NCI-H1930 (cell line): ENCODE measurements at regions not wholly inside any gene's neighbourhood (a gene's known extent, or its start where the extent isn't known, plus 50 kb on each side); places are given as distances from the start of the nearest gene placed in this dataset.

Source experiments
- DNase-seq, 2 experiments: peaks; one replicate each; lab custom pipeline; 2025; lab: John Stamatoyannopoulos, UW

DNA sequence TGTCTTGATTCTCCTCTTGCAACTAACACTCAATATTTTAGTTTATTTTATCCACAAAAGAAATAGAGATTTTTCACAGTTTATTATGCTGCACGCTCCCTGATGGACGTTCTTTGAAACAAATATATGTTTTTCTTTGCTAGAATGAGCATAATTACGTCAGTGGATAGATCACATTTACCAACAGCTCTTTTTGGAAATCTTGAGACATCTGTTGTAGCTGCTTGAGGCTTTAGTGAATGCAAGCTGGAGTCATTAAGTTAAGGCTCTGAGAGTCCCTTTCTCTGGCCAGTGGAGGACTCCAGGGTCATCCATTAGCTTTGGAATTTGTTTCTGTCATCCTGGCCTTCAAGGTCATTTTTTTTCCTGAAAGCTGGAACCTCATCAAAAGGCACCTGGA, 405.6 kb upstream of the TMEM132C start:
- DNase-seq = no peak

- no peak for DNase-seq
Measured at GRCh38 chr12:127873306-127873705, 393.7 kb upstream of the TMEM132C start.

GRCh38 chr12:127881371-127882140, 385.4 kb upstream of the TMEM132C start:
- no peak for DNase-seq

- DNase-seq = no peak
Measured at GRCh38 chr12:127883013-127883412, 384.0 kb upstream of the TMEM132C start.

- DNase-seq = no peak
Measured at GRCh38 chr12:127885954-127886750, 380.8 kb upstream of the TMEM132C start.

DNA sequence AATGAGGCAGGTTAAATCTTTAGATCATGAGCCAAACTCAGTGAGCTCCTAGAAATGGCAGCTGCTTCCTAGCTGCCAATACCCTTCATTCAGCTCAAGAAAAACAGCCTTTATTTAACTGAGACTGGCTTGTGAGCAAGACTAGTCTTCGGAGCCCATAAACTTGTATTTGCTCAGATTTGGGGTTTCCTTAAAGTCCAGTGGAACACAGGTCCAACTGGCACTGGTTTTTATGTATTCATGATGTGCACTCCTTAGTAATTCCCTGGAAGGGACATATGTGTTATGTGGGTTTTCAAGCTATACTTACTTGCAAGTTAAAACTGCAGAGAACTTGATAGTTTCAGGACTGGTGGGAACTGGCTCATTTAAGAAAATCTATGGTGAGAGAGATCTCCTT, 380.1 kb upstream of the TMEM132C start:
- DNase-seq = no peak

DNA sequence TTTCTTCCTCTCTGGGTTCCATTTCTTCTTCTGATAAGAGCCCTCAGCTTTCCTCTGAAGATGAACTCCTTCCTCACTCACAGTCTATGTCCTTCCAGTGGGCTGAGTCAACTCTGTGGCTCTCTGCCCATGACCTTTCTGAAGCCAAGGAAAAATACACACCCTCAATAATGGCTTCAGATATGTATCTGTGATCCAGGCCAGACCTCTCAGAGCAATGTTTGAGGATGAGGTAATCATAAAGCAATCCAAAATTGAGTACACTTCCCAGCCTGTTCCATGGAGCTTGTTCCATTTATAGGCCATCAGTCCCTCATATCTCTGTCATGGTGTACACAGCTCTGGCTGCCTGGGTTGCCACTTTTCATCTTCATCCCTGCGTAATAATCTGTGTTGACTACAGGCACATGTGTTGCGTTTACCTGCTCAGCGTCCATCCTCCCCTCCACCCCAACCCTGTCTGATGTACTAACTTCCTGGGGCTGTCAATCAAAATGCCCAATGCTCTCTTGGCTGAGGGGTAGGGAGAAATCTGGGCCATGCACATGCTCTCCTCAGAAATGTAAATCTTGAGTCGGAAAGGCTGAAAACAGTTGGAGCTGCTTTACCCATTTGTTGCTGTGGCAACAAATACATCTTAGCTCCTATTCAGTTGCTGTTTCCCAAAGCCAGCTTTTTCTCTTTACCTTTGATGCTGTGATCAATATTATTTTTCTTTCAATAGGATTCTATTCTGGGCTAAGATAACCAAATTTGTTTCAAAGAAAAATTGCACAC, 377.8 kb upstream of the TMEM132C start:
- DNase-seq = no peak

DNA sequence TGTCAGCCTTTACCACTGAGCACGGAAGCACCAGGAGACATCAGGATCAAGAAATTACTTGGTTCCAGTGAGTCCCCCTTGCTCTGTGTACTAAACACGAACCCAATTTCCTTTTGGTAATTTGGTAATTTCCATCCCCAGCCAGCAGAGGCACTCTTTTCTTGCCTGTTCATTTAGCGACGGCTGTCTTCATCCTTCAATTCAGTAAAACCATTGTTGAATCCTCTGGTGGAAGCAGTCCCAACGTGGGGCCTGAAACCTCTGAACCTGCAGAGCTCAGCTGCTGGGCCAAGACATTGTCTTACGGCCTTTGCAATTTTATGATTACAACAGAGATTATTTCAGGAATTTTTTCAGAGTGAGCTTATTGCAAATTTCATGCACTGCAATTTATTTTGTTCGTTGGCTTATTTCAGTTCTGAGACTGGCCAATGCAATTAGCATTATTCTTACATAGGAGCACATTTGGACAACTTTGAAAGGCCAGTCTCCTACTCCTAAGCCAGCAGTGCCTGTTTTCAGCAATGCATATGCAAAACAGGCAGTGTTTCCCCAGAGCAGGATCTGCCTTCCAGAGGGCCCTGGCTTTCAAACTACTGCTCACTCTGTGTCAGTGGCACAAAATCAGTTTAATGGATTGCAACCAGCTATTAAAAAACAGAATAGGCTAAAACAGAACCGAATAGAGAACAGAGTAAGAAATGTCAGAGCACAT, 372.9 kb upstream of the TMEM132C start:
- DNase-seq = peak in 1 of 2 experiments; percentile 3

- DNase-seq = no peak
Measured at GRCh38 chr12:127896661-127897060, 370.3 kb upstream of the TMEM132C start.

GRCh38 chr12:127898616-127899015, 368.4 kb upstream of the TMEM132C start:
- no peak for DNase-seq

DNA sequence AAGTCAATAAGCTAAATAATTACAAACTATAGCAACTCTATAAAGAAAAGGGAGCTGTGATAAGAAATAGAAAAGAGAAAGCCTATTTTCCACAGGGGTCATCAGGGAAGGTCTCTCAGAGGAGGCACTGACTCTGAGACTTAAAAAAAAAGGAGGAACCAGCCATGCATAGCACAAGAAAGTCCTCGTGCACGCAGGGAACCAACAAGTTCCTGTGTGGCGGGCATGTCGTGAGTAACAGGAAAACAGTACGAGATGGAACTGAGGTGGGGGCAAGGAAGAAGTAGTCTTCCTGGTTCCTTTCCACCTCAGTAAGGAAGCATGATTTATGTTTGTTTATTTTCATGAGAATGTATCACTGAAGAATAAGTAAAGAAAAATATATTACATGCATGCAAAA, 367.0 kb upstream of the TMEM132C start:
- DNase-seq = no peak

DNA sequence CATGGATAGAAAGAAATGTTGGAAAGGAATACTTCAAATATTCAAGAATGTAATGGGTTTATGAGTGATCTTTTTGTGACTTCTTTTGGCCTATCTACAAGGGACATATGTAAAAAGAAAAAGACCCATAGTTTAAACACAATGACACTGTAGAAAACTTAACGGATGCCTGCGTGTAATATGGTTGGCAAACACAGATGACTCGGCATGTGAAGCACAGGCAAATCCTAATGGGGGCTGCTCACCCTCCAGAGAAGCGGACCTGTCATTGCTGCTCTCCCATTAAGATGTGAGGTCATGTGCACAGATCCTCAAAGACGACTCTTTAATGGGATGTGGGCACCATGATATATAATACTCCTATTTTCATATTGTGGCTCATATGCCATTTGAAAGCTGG, 366.6 kb upstream of the TMEM132C start:
- no peak for DNase-seq

DNA sequence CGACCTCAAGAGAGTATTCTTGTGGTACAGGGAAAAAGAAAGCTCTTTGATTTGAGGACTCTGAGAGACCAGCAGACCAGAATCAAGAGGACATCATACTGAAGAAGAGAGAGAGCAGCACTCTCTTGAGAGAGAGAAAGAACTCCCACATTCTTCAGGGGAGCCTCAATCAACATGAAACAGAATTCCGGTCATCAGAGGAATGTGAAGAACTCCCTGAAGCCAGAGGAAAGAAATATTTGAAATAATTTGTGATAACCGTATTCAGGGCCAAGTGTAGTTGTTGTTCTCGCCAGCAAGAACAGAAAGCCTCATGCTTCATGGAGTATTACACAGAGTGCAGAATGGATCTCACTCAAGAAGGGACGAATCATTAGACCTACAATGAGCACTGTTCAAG, 363.8 kb upstream of the TMEM132C start:
- DNase-seq = no peak

DNA sequence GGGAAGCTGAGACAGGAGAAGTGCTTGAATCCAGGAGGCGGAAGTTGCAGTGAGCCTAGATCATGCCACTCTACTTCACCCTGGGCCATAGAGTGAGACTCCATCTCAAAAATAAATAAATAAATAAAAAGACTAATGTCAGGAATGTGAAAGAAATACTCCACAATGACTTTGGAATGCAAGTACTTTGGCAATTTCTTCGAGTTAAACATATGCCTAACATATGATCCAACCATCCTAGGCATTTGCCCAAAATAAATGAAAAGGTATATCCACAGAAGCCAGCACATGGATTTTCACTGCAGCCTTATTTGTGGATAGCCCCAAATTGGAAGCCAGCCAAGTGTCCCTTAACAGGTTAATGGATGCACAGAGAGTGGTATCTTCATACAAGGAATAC, 357.9 kb upstream of the TMEM132C start:
- no peak for DNase-seq

- DNase-seq = no peak
Measured at GRCh38 chr12:127911291-127911690, 355.7 kb upstream of the TMEM132C start.

DNA sequence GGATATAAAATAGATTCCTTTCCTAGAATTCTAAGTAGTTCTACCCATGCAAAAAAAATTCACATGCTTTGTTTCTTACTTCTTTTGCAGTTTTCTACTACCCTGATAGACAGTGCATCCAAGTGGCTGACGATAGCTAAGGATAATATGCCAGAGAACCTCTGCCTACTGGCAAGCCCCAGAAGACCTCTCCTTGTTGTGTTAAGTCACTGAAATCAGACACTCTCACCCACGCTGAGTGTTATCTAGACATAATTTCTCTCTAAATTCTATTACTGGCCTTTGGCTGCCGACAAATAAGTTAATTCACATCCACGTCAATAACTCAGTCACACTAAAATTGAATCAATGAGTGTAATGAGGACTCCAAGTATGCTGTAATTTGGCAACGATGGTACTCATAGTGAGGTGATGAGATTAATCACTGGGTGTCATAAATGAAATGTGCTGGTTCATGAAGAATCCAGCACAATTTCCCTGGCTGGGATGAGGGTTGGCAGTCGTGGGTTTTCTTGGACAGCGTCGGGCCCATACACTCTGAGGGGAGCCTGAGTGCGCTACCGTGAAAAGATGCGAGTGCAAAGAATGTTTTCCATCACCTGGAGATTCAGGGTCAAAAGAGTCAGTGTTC, 354.8 kb upstream of the TMEM132C start:
- DNase-seq = no peak

DNA sequence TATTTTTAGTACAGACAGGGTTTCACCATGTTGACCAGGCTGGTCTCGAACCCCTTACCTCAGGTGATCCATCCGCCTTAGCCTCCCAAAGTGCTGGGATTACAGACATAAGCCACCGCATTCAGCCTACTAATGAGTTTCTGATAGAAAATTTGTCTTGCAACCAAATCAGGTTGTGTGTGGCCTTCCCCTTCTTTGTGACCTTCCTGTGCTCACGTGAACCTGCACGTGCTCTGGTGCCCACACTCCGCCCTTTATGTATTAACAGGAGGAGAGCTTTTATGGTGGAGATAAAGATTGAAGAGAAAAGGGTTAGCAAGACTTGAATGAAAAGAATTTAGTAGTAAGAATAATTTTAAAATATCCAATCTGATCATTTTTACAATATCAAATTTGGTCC, 343.5 kb upstream of the TMEM132C start:
- no peak for DNase-seq

DNA sequence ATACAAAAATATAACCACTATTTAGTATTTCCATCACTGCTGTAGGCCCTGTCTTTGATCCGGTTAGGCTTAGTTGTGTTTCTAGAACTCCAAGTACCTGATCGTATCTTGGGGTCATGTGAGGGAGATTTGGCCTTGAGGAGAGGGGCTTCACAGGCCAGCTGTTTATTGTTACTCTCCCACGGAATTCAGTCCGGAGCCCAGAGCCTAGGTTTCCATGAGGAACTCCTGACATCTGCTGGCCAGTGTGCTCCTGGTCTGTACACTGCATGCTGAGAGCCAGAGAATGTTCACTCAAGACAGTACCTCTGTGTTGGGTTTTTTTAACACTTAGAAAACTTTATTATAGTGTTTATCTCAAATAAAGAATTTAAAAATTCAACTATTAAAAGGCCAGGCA, 341.0 kb upstream of the TMEM132C start:
- peak in 1 of 2 experiments; percentile 17 for DNase-seq

DNA sequence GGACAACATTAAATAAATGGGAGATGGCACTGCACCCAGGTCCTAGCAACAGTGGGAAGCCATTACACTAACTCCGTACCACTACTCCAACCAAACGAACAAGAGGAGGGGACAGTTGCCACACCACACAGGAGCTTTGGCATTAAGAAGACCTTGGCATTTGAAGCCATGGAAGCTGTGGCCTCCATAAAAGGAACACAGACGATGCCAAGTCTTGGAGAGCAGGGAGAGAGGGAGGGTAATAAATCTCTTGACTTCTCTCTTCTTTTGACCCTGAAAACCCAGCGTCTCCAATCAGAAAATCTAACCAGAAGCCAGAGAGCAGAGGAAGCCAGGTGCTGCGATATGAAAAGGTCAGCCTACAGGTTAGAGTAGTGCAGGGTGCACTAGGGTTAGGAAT, 338.8 kb upstream of the TMEM132C start:
- DNase-seq = no peak

DNA sequence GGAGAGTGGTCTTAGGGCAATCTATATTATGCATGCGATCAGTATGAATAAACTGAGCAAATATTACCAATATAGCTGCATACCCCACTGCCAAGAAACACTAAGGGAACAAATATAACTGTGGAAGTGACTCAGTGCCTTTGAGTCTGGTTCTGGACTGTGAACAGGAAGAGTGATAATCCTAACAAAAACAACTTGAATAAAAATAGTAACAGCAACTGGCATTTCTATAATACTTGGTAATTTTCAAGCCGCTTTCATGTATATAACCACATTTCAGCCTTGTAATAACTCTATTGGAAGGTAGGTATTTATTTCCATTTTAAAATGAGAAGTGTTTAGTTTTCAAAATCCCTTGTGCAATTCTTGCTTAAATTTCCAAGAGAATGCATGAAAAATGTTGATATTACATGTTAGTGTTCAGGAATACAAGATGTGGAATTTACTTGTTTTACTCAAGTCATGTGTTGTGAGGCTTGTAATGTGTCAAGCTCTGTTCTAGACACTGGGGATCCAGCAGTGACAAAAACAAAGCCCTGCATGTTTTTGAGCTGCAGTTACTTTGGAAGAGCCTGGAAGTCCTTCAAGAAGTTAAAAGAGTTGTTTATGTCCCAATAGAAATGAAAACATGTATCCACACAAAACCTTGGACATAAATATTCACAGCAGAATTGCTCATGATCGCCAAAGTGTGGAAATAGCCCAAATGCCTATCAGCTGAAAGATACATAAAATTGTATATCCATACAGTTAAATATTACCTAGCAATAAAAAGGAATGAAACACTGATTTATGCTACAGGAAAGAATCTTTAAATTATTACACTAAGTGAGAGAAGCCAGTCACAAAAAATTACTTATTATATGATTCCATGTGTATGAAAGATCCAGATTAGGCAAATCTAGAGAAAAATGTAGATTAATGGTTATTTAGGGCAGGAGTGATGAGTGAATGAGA, 338.1 kb upstream of the TMEM132C start:
- DNase-seq = no peak
